Liver (tissue), 7 donors: ENCODE measurements at regions not wholly inside any gene's neighbourhood (a gene's known extent, or its start where the extent isn't known, plus 50 kb on each side); places are given as distances from the start of the nearest gene placed in this dataset.

Experiments used
- DNase-seq: peaks from one replicate; pipeline ENCODE4 v3.0.0-alpha.2; 2017; ENCODE audit warnings: low spot score
- H3K27ac ChIP-seq, 2 donors: one replicate each; pipeline ENCODE4 v1.7.0; 2013; ENCODE audit warnings: inconsistent platforms in 2 of 2, low read length in 2 of 2, control low read depth in 1 of 2, low read depth in 1 of 2, mild to moderate bottlenecking in 1 of 2
- H3K27me3 ChIP-seq, 4 donors: one replicate each; pipeline versions ENCODE4 v1.6.1 to v1.7.0; 2013; ENCODE audit warnings: low read length in 3 of 4, inconsistent platforms in 1 of 4, mild to moderate bottlenecking in 1 of 4, moderate library complexity in 1 of 4; ENCODE audit not compliant: control insufficient read depth in 4 of 4, insufficient read depth in 4 of 4
- H3K36me3 ChIP-seq, 4 donors: one replicate each; pipeline versions ENCODE4 v1.6.1 to v1.7.0; 2013; ENCODE audit warnings: low read length in 3 of 4, mild to moderate bottlenecking in 3 of 4, low read depth in 1 of 4, moderate library complexity in 1 of 4; ENCODE audit not compliant: control insufficient read depth in 4 of 4, insufficient read depth in 3 of 4
- H3K4me1 ChIP-seq, 4 donors: one replicate each; pipeline versions ENCODE4 v1.6.1 to v1.7.0; 2013; ENCODE audit warnings: low read length in 3 of 4, mild to moderate bottlenecking in 3 of 4, moderate library complexity in 1 of 4; ENCODE audit not compliant: control insufficient read depth in 4 of 4, insufficient read depth in 4 of 4
- H3K4me3 ChIP-seq, 3 donors: one replicate each; pipeline versions ENCODE4 v1.6.1 to v1.7.0; 2013; ENCODE audit warnings: low read length in 3 of 3, control low read depth in 1 of 3, low read depth in 1 of 3, mild to moderate bottlenecking in 1 of 3
- H3K9ac ChIP-seq, 2 donors: one replicate each; pipeline ENCODE4 v1.7.0; 2013; ENCODE audit warnings: low read length in 2 of 2, mild to moderate bottlenecking in 2 of 2, moderate library complexity in 2 of 2, control low read depth in 1 of 2, low read depth in 1 of 2
- H3K9me3 ChIP-seq, 4 donors: one replicate each; pipeline versions ENCODE4 v1.6.1 to v1.7.0; 2013; ENCODE audit warnings: low read length in 3 of 4; ENCODE audit not compliant: control insufficient read depth in 4 of 4
- ATF3 ChIP-seq: IDR thresholded peaks from 2 replicates; pipeline ENCODE4 v1.6.1; 2016; ENCODE audit warnings: antibody characterized with exemption
- EGR1 ChIP-seq, 2 donors: IDR thresholded peaks; 2 replicates each; pipeline ENCODE4 v1.6.1; 2016 to 2018; ENCODE audit warnings: antibody characterized with exemption in 2 of 2, low read depth in 2 of 2
- FOXA1 ChIP-seq: IDR thresholded peaks from 2 replicates; pipeline ENCODE4 v1.6.1; 2016; ENCODE audit warnings: antibody characterized with exemption
- FOXA2 ChIP-seq: IDR thresholded peaks from 2 replicates; pipeline ENCODE4 v1.6.1; 2016; ENCODE audit warnings: antibody characterized with exemption
- GABPA ChIP-seq, 2 donors: IDR thresholded peaks in 1 of 2; conservative IDR thresholded peaks in 1 of 2; 2 replicates each; pipeline ENCODE4 v1.6.1; 2016; ENCODE audit warnings: antibody characterized with exemption in 2 of 2, mild to moderate bottlenecking in 1 of 2, moderate library complexity in 1 of 2
- HNF4A ChIP-seq, 2 donors: conservative IDR thresholded peaks; 2 replicates each; pipeline ENCODE4 v1.6.1; 2016; ENCODE audit warnings: antibody characterized with exemption in 2 of 2, mild to moderate bottlenecking in 2 of 2
- HNF4G ChIP-seq: IDR thresholded peaks from 2 replicates; pipeline ENCODE4 v1.6.1; 2016; ENCODE audit warnings: antibody characterized with exemption
- JUND ChIP-seq, 2 donors: IDR thresholded peaks; 2 replicates each; pipeline ENCODE4 v1.6.1; 2016; ENCODE audit warnings: antibody characterized with exemption in 2 of 2
- MAX ChIP-seq: IDR thresholded peaks from 2 replicates; pipeline ENCODE4 v1.6.1; 2016; ENCODE audit warnings: antibody characterized with exemption
- NR2F2 ChIP-seq: IDR thresholded peaks from 2 replicates; pipeline ENCODE4 v1.6.1; 2016; ENCODE audit warnings: antibody characterized with exemption
- RAD21 ChIP-seq, 2 donors: IDR thresholded peaks; 2 replicates each; pipeline ENCODE4 v1.6.1; 2016; ENCODE audit warnings: antibody characterized with exemption in 2 of 2, mild to moderate bottlenecking in 2 of 2
- REST ChIP-seq: IDR thresholded peaks from 2 replicates; pipeline ENCODE4 v1.6.1; 2016; ENCODE audit warnings: antibody characterized with exemption, mild to moderate bottlenecking
- RXRA ChIP-seq, 2 donors: IDR thresholded peaks; 2 replicates each; pipeline ENCODE4 v1.6.1; 2017 to 2018; ENCODE audit warnings: antibody characterized with exemption in 2 of 2, mild to moderate bottlenecking in 1 of 2
- SP1 ChIP-seq: IDR thresholded peaks from 2 replicates; pipeline ENCODE4 v1.6.1; 2018; ENCODE audit warnings: antibody characterized with exemption, mild to moderate bottlenecking
- YY1 ChIP-seq: IDR thresholded peaks from 2 replicates; pipeline ENCODE4 v1.6.1; 2016; ENCODE audit warnings: antibody characterized with exemption, mild to moderate bottlenecking
- ZBTB33 ChIP-seq: IDR thresholded peaks from 2 replicates; pipeline ENCODE4 v1.6.1; 2016; ENCODE audit warnings: antibody characterized with exemption
- WGBS: extraction: QIAGEN DNeasy Blood & Tissue Kit; methylation state at CpG from one replicate; pipeline ENCODE4 v1.1.7; 2013; 5-methylcytosine and 5-hydroxymethylcytosine counted together
- donor health status: healthy.
- donor health status: healthy.
- donor health status: healthy.
- donor health status: healthy.

- no peak overlapping the region for H3K9ac ChIP-seq
- no peaks in the 10 kb centered on the region for H3K4me1 ChIP-seq
- no peak overlapping the region for H3K27ac ChIP-seq
- no peak for TF ChIP-seq NR2F2
- H3K27me3 ChIP-seq = no peaks in the 10 kb centered on the region
- 95% methylated on average over 4 of the region's 4 CpGs for WGBS
- DNase-seq = no peak
- no peak overlapping the region for H3K4me3 ChIP-seq
- no peaks in the 10 kb centered on the region for H3K36me3 ChIP-seq
- H3K9me3 ChIP-seq = no peaks in the 10 kb centered on the region
Observed at GRCh38 chr11:109858152-109858551, 235.0 kb upstream of the ZC3H12C start.

GRCh38 chr11:109859045-109859724 lies 234.0 kb upstream of the ZC3H12C start:
- Histone ChIP-seq H3K4me3 (no peak overlapping the region), H3K9ac (no peak overlapping the region), H3K27ac (no peak overlapping the region), H3K36me3 (no peaks in the 10 kb centered on the region), H3K9me3 (no peaks in the 10 kb centered on the region), H3K4me1 (no peaks in the 10 kb centered on the region), H3K27me3 (no peaks in the 10 kb centered on the region)
- TF ChIP-seq EGR1 (IDR thresholded peaks at IDR 0.05; ENCODE audit: low read depth in 2 of 2) = no peak
- TF ChIP-seq HNF4A (conservative IDR thresholded peaks at IDR 0.05) = no peak
- TF ChIP-seq REST = no peak
- whole genome bisulfite sequencing = 93% methylated on average over 4 of the region's 4 CpGs
- no peak for DNase-seq

- Histone ChIP-seq H3K4me3 (no peak overlapping the region), H3K27me3 (no peaks in the 10 kb centered on the region), H3K9me3 (no peaks in the 10 kb centered on the region), H3K36me3 (no peaks in the 10 kb centered on the region), H3K9ac (no peak overlapping the region), H3K4me1 (no peaks in the 10 kb centered on the region), H3K27ac (no peak overlapping the region)
- 80% methylated on average over 3 of the region's 3 CpGs for WGBS
- DNase-seq = no peak
- TF ChIP-seq JUND (IDR thresholded peaks at IDR 0.05) = no peak
- no peak for TF ChIP-seq REST
- no peak for TF ChIP-seq MAX
- no peak for TF ChIP-seq RAD21 (IDR thresholded peaks at IDR 0.05)
- TF ChIP-seq HNF4A (conservative IDR thresholded peaks at IDR 0.05) = no peak
- TF ChIP-seq SP1 = no peak
- TF ChIP-seq EGR1 (IDR thresholded peaks at IDR 0.05; ENCODE audit: low read depth in 2 of 2) = no peak
- TF ChIP-seq ATF3 = no peak
- TF ChIP-seq RXRA (IDR thresholded peaks at IDR 0.05) = no peak
- no peak for TF ChIP-seq FOXA2
- no peak for TF ChIP-seq YY1
- TF ChIP-seq NR2F2 = no peak
- no peak for TF ChIP-seq ZBTB33
- no peak for TF ChIP-seq GABPA (IDR thresholded peaks at IDR 0.05 in 1 of 2, conservative IDR thresholded peaks at IDR 0.05 in 1 of 2)
- TF ChIP-seq HNF4G = no peak
- TF ChIP-seq FOXA1 = no peak
Observed at GRCh38 chr11:109862835-109863234, 230.4 kb upstream of the ZC3H12C start.
